Ectodermal cell (in vitro differentiated cells): ENCODE measurements at regions not wholly inside any gene's neighbourhood (a gene's known extent, or its start where the extent isn't known, plus 50 kb on each side); places are given as distances from the start of the nearest gene placed in this dataset.
"Not testable (repeated sequence)": the region's sequence is repeated elsewhere in the genome, so short reads cannot be mapped to it uniquely, and the experiment has no call there.

Experiments used
- H3K27ac ChIP-seq: 2 replicates; pipeline ENCODE4 v1.7.0; 2013; ENCODE audit warnings: mild to moderate bottlenecking, low read depth, low read length; ENCODE audit not compliant: insufficient read depth, poor library complexity, severe bottlenecking
- H3K27me3 ChIP-seq: 2 replicates; pipeline ENCODE4 v1.7.0; 2013; ENCODE audit warnings: mild to moderate bottlenecking, low read length; ENCODE audit not compliant: insufficient read depth, control insufficient read depth, poor library complexity, severe bottlenecking
- H3K36me3 ChIP-seq: one replicate; pipeline ENCODE4 v1.7.0; 2013; ENCODE audit warnings: low read length; ENCODE audit not compliant: control insufficient read depth, insufficient read depth
- H3K4me1 ChIP-seq: one replicate; pipeline ENCODE4 v1.7.0; 2013; ENCODE audit warnings: low read length; ENCODE audit not compliant: control insufficient read depth, insufficient read depth
- H3K4me3 ChIP-seq: 2 replicates; pipeline ENCODE4 v1.7.0; 2013; ENCODE audit warnings: low read depth, low read length, control low read depth; ENCODE audit not compliant: insufficient read depth
- H3K9me3 ChIP-seq: 2 replicates; pipeline ENCODE4 v1.7.0; 2013; ENCODE audit warnings: mild to moderate bottlenecking, low read length, moderate library complexity; ENCODE audit not compliant: control insufficient read depth
- WGBS, 2 experiments: methylation state at CpG; one replicate each; pipeline ENCODE4 v1.1.7; 2013; ENCODE audit warnings: missing lambda C conversion rate in 2 of 2; 5-methylcytosine and 5-hydroxymethylcytosine counted together

DNA sequence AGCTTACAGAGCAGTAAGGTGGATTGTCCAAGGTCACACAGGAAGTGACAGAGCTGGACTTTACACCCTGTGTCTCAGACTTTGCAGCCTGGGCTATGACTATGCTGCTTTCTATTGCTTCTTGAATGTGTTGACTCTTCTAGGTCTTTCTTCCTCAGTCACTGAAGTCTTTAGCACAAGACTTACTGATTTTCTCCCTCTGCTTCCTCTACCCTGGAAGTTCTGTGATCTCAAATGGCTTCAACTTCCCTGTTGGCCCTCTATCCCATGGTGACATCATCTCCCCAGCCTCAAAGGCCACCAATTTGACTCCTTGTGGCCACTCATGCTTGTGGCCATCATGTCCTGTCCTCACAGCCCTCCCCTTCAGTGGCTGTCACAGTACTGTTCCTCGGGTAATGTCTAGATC is 181.3 kb downstream of the HS3ST3A1 start:
- Histone ChIP-seq H3K36me3 (no peaks in the 10 kb centered on the region), H3K27me3 (no peaks in the 10 kb centered on the region), H3K4me1 (no peaks in the 10 kb centered on the region), H3K9me3 (no peaks in the 10 kb centered on the region), H3K27ac (no peak overlapping the region), H3K4me3 (no peak overlapping the region)
- 91 to 95% methylated on average over 1 of the region's 1 CpG for WGBS, 2 experiments

- WGBS, 2 experiments, result 92 to 95% methylated on average over 6 of the region's 6 CpGs
Measured at GRCh38 chr17:13419676-13420075, 182.1 kb downstream of the HS3ST3A1 start.

DNA sequence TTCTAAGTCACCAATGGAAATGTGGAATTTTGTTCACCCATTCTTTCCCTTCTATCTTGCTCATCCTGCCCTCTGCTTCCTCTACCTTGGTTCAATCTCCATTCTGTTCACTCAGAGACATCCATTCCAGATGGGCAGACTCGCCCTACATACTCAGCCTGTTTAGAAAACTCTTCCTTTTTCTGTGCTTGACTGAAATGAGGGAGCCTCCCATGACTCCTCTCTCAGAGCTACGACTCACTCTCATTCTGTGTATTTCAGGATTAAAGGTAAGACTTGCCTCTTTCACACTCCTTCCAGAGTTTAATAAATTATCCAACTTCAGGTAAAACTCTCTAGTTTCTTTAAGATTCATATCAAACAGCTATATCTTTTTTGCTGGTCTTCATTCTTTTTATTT is 182.8 kb downstream of the HS3ST3A1 start:
- Histone ChIP-seq H3K36me3 (no peaks in the 10 kb centered on the region), H3K4me1 (no peaks in the 10 kb centered on the region), H3K27me3 (no peaks in the 10 kb centered on the region), H3K27ac (no peak overlapping the region), H3K4me3 (no peak overlapping the region), H3K9me3 (no peaks in the 10 kb centered on the region)
- 84 to 93% methylated on average over 2 of the region's 2 CpGs for WGBS, 2 experiments

More at GRCh38 chr17:13419676-13420075, 182.1 kb downstream of the HS3ST3A1 start:
- no peaks in the 10 kb centered on the region for H3K9me3 ChIP-seq
- no peak overlapping the region for H3K27ac ChIP-seq
- H3K4me1 ChIP-seq, result no peaks in the 10 kb centered on the region
- no peak overlapping the region for H3K4me3 ChIP-seq
- H3K36me3 ChIP-seq, result no peaks in the 10 kb centered on the region
- no peaks in the 10 kb centered on the region for H3K27me3 ChIP-seq

GRCh38 chr17:13417381-13417950 is 184.3 kb downstream of the HS3ST3A1 start:
- no peak overlapping the region for H3K27ac ChIP-seq
- no peaks in the 10 kb centered on the region for H3K9me3 ChIP-seq
- no peaks in the 10 kb centered on the region for H3K27me3 ChIP-seq
- no peaks in the 10 kb centered on the region for H3K36me3 ChIP-seq
- WGBS, 2 experiments, result 80 to 88% methylated on average over 1 to 2 of the region's 2 CpGs
- no peak overlapping the region for H3K4me3 ChIP-seq
- no peaks in the 10 kb centered on the region for H3K4me1 ChIP-seq

- Histone ChIP-seq H3K36me3 (no peaks in the 10 kb centered on the region), H3K9me3 (no peaks in the 10 kb centered on the region), H3K4me3 (no peak overlapping the region), H3K27ac (no peak overlapping the region), H3K27me3 (no peaks in the 10 kb centered on the region), H3K4me1 (no peaks in the 10 kb centered on the region)
- 61 to 76% methylated on average over 2 to 3 of the region's 3 CpGs for WGBS, 2 experiments
Measured at GRCh38 chr17:13416748-13417363, 184.9 kb downstream of the HS3ST3A1 start.

DNA sequence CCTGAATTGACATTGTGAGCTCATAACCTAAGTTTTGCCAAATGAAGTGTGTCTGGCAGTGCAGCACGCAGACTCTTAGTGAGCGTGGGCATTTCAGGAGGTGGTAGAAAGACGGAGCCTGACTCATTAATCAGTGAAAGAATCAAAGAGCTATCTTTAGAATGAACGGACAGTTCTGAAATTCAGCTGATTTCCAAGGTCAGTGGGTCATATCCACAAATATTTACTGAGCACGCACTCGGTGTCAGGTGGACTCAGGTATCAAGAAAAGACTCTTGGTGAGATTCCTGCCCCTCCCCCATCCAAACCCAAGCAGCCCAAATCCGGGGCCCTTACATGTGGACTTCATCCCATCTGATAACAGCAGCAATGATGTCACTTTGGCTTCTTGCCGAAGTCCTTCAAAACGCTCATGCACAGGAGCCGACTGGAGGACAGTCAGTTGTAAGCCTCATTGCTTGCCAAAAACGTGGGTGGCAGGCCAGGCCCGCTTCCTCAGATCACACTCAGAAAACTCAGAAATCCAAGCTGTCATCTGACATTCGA is 185.8 kb downstream of the HS3ST3A1 start:
- H3K4me3 ChIP-seq, result no peak overlapping the region
- no peaks in the 10 kb centered on the region for H3K4me1 ChIP-seq
- 89 to 90% methylated on average over 13 of the region's 13 CpGs for WGBS, 2 experiments
- no peak overlapping the region for H3K27ac ChIP-seq
- no peaks in the 10 kb centered on the region for H3K36me3 ChIP-seq
- no peaks in the 10 kb centered on the region for H3K9me3 ChIP-seq
- no peaks in the 10 kb centered on the region for H3K27me3 ChIP-seq

DNA sequence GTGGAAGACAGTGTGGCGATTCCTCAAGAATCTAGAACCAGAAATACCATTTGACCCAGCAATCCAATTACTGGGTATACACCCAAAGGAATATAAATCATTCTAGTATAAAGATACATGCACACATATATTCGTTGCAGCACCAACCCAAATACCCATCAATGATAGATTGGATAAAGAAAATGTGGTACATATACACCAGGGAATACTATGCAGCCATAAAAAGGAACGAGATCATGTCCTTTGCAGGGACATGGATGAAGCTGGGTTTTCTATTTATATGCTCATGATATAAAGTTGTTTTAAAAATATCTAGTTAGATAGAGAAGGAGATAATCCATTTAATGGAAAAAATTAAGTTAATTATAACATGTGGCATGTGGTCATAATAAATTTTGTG is 186.5 kb downstream of the HS3ST3A1 start:
- not testable (repeated sequence) for H3K4me3 ChIP-seq, H3K9me3 ChIP-seq, H3K4me1 ChIP-seq, H3K27ac ChIP-seq, H3K36me3 ChIP-seq, H3K27me3 ChIP-seq
- WGBS, 2 experiments, result 67 to 100% methylated on average over 1 to 2 of the region's 3 CpGs

DNA sequence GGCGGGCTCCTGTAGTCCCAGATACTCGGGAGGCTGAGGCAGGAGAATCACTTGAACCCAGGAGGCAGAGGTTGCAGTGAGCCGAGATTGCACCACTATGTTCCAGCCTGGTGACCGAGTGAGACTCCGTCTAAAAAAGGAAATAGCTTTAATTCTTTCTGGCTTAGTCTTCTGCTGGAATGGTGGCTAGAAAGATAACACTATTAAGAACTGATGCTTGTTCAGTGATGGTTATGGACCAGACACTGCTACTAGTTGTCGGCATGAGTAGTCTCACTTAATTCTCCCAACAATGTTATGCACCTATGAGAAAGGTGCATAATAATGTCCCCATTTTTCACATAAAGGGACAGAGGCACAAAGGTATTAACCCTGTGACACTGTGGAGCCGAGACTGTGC is 188.7 kb downstream of the HS3ST3A1 start:
- 93 to 94% methylated on average over 7 of the region's 7 CpGs for WGBS, 2 experiments
- Histone ChIP-seq H3K9me3 (no peaks in the 10 kb centered on the region), H3K36me3 (no peaks in the 10 kb centered on the region), H3K4me3 (no peak overlapping the region), H3K27me3 (no peaks in the 10 kb centered on the region), H3K4me1 (no peaks in the 10 kb centered on the region), H3K27ac (no peak overlapping the region)

DNA sequence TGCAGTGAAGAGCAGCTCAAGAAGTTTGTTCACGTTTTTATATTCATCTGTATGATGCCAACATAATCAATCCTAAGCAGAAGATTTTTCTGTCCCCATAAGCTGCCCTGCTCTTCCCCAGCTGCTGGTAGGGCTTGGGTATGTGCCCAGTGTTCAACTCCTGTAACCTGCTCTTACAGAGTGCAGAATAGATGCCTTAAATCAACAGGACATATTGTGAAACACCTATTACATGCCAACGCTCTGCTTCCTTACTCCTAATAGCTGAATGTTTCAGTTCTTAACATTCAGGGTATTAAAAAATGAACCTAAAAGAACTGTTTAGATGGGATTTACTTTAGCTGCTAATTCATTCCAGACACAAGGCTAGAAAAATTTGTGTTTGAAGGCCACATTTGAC is 190.9 kb downstream of the HS3ST3A1 start:
- Histone ChIP-seq H3K4me1 (no peaks in the 10 kb centered on the region), H3K4me3 (no peak overlapping the region), H3K27me3 (no peaks in the 10 kb centered on the region), H3K9me3 (no peaks in the 10 kb centered on the region), H3K27ac (no peak overlapping the region), H3K36me3 (no peaks in the 10 kb centered on the region)
- WGBS, 2 experiments, result 80 to 95% methylated on average over 1 to 2 of the region's 2 CpGs

GRCh38 chr17:13410214-13410613 is 191.5 kb downstream of the HS3ST3A1 start:
- no peaks in the 10 kb centered on the region for H3K4me1 ChIP-seq
- no peak overlapping the region for H3K4me3 ChIP-seq
- no peaks in the 10 kb centered on the region for H3K36me3 ChIP-seq
- no peak overlapping the region for H3K27ac ChIP-seq
- WGBS, 2 experiments, result 94 to 99% methylated on average over 3 of the region's 3 CpGs
- no peaks in the 10 kb centered on the region for H3K9me3 ChIP-seq
- H3K27me3 ChIP-seq, result no peaks in the 10 kb centered on the region
